ENCODE measurements at regions not wholly inside any gene's neighbourhood (a gene's known extent, or its start where the extent isn't known, plus 50 kb on each side); places are given as distances from the start of the nearest gene placed in this dataset.

GRCh38 chr14:106683631-106684030 is 1157.2 kb downstream of the TMEM121 start:
- Mint-ChIP-seq H3K9me3 (ENCODE audit: unreplicated experiment) (peaks cover 8% of the 10 kb centered on the region), H3K27me3 (ENCODE audit: low read depth, unreplicated experiment) (no peaks in the 10 kb centered on the region), H3K4me3 (ENCODE audit: unreplicated experiment) (no peak overlapping the region), H3K36me3 (ENCODE audit: low read depth, unreplicated experiment) (no peaks in the 10 kb centered on the region), H3K4me1 (ENCODE audit: low read depth, unreplicated experiment) (no peaks in the 10 kb centered on the region), H3K27ac (ENCODE audit: unreplicated experiment) (no peak overlapping the region)
- Histone ChIP-seq H3K36me3 (ENCODE audit: insufficient read depth, low read length) (no peaks in the 10 kb centered on the region), H3K9me3 (ENCODE audit: insufficient read depth, low read depth, low read length) (peaks cover 8% of the 10 kb centered on the region), H3K9ac (ENCODE audit: low read length) (no peak overlapping the region), H3K4me2 (ENCODE audit: low read length) (no peak overlapping the region), H2AFZ (ENCODE audit: low read depth, low read length) (no peak overlapping the region), H3K27me3 (ENCODE audit: insufficient read depth, low read length) (no peaks in the 10 kb centered on the region), H3K4me3 (ENCODE audit: insufficient read depth, low read depth, low read length) (no peak overlapping the region), H3K79me2 (ENCODE audit: insufficient read depth, low read length) (no peaks in the 10 kb centered on the region), H3K4me1 (ENCODE audit: insufficient read depth, low read length) (no peaks in the 10 kb centered on the region), H4K20me1 (ENCODE audit: insufficient read depth, low read length) (no peaks in the 10 kb centered on the region), H3K27ac (ENCODE audit: low read depth, low read length) (no peak overlapping the region)
- DNase-seq (ENCODE audit: low read depth) (no peak), FAIRE-seq (no peak)
- TF ChIP-seq, protein P1, sequence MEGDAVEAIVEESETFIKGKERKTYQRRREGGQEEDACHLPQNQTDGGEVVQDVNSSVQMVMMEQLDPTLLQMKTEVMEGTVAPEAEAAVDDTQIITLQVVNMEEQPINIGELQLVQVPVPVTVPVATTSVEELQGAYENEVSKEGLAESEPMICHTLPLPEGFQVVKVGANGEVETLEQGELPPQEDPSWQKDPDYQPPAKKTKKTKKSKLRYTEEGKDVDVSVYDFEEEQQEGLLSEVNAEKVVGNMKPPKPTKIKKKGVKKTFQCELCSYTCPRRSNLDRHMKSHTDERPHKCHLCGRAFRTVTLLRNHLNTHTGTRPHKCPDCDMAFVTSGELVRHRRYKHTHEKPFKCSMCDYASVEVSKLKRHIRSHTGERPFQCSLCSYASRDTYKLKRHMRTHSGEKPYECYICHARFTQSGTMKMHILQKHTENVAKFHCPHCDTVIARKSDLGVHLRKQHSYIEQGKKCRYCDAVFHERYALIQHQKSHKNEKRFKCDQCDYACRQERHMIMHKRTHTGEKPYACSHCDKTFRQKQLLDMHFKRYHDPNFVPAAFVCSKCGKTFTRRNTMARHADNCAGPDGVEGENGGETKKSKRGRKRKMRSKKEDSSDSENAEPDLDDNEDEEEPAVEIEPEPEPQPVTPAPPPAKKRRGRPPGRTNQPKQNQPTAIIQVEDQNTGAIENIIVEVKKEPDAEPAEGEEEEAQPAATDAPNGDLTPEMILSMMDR (IDR thresholded peaks at IDR 0.05; ENCODE audit: insufficient read depth, low read depth, low read length): no peak
- TF ChIP-seq EZH2 (IDR thresholded peaks at IDR 0.05; ENCODE audit: insufficient read depth, low read length): no peak

DNA sequence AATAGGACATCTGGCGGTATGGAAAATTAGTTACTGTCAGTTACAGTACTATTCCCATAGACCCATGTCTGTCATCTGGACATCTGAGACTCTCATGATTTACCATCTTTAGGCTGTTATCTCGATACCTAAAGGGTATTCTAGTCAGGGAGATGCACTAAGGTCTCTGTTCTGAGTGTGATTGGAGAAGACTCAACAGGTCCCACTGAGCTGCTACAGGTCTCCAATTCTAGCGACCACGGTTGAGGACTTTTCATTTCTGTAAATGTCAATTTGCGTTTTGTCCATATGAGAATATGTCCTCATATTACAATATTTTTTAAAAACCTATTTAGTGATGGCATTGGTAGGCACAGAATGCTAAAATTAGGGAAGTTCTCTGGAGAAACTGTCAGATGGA is 1160.2 kb downstream of the TMEM121 start:
- Histone ChIP-seq H3K4me2 (ENCODE audit: low read length) (no peak overlapping the region), H3K79me2 (ENCODE audit: insufficient read depth, low read length) (no peaks in the 10 kb centered on the region), H3K36me3 (ENCODE audit: insufficient read depth, low read length) (no peaks in the 10 kb centered on the region), H3K27ac (ENCODE audit: low read depth, low read length) (no peak overlapping the region), H3K27me3 (ENCODE audit: insufficient read depth, low read length) (no peaks in the 10 kb centered on the region), H4K20me1 (ENCODE audit: insufficient read depth, low read length) (no peaks in the 10 kb centered on the region), H2AFZ (ENCODE audit: low read depth, low read length) (no peak overlapping the region), H3K4me1 (ENCODE audit: insufficient read depth, low read length) (no peaks in the 10 kb centered on the region), H3K4me3 (ENCODE audit: insufficient read depth, low read depth, low read length) (no peak overlapping the region), H3K9ac (ENCODE audit: low read length) (no peak overlapping the region), H3K9me3 (ENCODE audit: insufficient read depth, low read depth, low read length) (peaks cover 6% of the 10 kb centered on the region)
- TF ChIP-seq EZH2 (IDR thresholded peaks at IDR 0.05; ENCODE audit: insufficient read depth, low read length): no peak
- TF ChIP-seq, protein P1 (IDR thresholded peaks at IDR 0.05; ENCODE audit: insufficient read depth, low read depth, low read length): no peak
- DNase-seq (ENCODE audit: low read depth): no peak
- Mint-ChIP-seq H3K27ac (ENCODE audit: unreplicated experiment) (no peak overlapping the region), H3K27me3 (ENCODE audit: low read depth, unreplicated experiment) (no peaks in the 10 kb centered on the region), H3K4me3 (ENCODE audit: unreplicated experiment) (no peak overlapping the region), H3K4me1 (ENCODE audit: low read depth, unreplicated experiment) (no peaks in the 10 kb centered on the region), H3K36me3 (ENCODE audit: low read depth, unreplicated experiment) (peaks cover 1% of the 10 kb centered on the region), H3K9me3 (ENCODE audit: unreplicated experiment) (peaks cover 10% of the 10 kb centered on the region)
- no peak for FAIRE-seq

DNA sequence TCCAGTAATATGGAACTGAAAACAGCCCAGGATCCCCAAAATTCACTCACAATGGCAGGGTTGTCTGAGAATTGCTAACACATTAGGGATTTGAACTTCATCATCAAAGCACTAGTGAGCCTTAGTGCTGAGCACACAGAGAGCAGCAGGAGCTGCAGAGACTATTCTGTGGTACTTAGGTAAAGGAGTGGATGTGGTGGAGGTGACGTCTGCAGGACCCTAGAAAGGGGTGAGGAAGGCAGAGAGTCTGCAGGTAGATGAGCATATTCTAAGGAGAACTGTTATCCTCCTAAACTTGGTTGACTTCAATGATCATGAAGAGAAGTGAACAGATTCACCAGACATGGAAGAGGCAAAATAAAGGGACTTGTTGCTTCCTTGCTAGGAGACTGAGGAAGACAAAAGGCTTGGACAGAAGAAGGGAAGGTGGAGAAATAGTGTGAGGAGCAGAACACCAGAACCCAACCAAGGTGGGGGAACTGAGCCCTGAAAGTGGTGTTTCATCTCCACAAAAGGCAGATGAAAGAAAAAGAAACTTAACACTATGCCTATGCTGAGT is 1164.0 kb downstream of the TMEM121 start:
- DNase-seq (ENCODE audit: low read depth) (no peak), FAIRE-seq (no peak)
- no peaks in the 10 kb centered on the region for H3K27me3 Mint-ChIP-seq (ENCODE audit: low read depth, unreplicated experiment)
- no peak overlapping the region for H3K27ac ChIP-seq (ENCODE audit: low read depth, low read length)
- H3K4me3 ChIP-seq (ENCODE audit: insufficient read depth, low read depth, low read length): no peak overlapping the region
- no peak for TF ChIP-seq EZH2 (IDR thresholded peaks at IDR 0.05; ENCODE audit: insufficient read depth, low read length)
- TF ChIP-seq, protein P1 (IDR thresholded peaks at IDR 0.05; ENCODE audit: insufficient read depth, low read depth, low read length): no peak
- no peak overlapping the region for H3K4me2 ChIP-seq (ENCODE audit: low read length)
- H3K27ac Mint-ChIP-seq (ENCODE audit: unreplicated experiment): no peak overlapping the region
- H3K79me2 ChIP-seq (ENCODE audit: insufficient read depth, low read length): no peaks in the 10 kb centered on the region
- H3K9me3 Mint-ChIP-seq (ENCODE audit: unreplicated experiment): peaks cover 11% of the 10 kb centered on the region
- H4K20me1 ChIP-seq (ENCODE audit: insufficient read depth, low read length): no peaks in the 10 kb centered on the region
- H3K4me1 Mint-ChIP-seq (ENCODE audit: low read depth, unreplicated experiment): no peaks in the 10 kb centered on the region
- no peaks in the 10 kb centered on the region for H3K4me1 ChIP-seq (ENCODE audit: insufficient read depth, low read length)
- no peak overlapping the region for H3K9ac ChIP-seq (ENCODE audit: low read length)
- H3K27me3 ChIP-seq (ENCODE audit: insufficient read depth, low read length): no peaks in the 10 kb centered on the region
- H3K36me3 ChIP-seq (ENCODE audit: insufficient read depth, low read length): no peaks in the 10 kb centered on the region
- peaks cover 6% of the 10 kb centered on the region for H3K9me3 ChIP-seq (ENCODE audit: insufficient read depth, low read depth, low read length)
- peaks cover 1% of the 10 kb centered on the region for H3K36me3 Mint-ChIP-seq (ENCODE audit: low read depth, unreplicated experiment)
- no peak overlapping the region for H3K4me3 Mint-ChIP-seq (ENCODE audit: unreplicated experiment)
- H2AFZ ChIP-seq (ENCODE audit: low read depth, low read length): no peak overlapping the region
